Left ventricle myocardium inferior (tissue), 1 donor: ENCODE measurements at regions not wholly inside any gene's neighbourhood (a gene's known extent, or its start where the extent isn't known, plus 50 kb on each side); places are given as distances from the start of the nearest gene placed in this dataset.

ENCODE experiments used
- DNase-seq: peaks from one replicate; pipeline ENCODE4 v3.0.0-alpha.2; 2020
- H3K27ac ChIP-seq: fragments of 200-600 bp; replicated peaks from 2 replicates; pipeline ENCODE4 v1.8.0; 2021
- H3K27me3 ChIP-seq: fragments of 200-600 bp; 2 replicates; pipeline ENCODE4 v1.8.0; 2021; ENCODE audit warnings: low read depth
- H3K36me3 ChIP-seq: fragments of 200-600 bp; 2 replicates; pipeline ENCODE4 v1.8.0; 2021
- H3K4me1 ChIP-seq: fragments of 200-600 bp; 2 replicates; pipeline ENCODE4 v1.8.0; 2021
- H3K4me3 ChIP-seq: fragments of 200-600 bp; 2 replicates; pipeline ENCODE4 v1.8.0; 2021; ENCODE audit warnings: mild to moderate bottlenecking, moderate library complexity
- H3K9me3 ChIP-seq: fragments of 200-600 bp; replicated peaks from 2 replicates; pipeline ENCODE4 v1.8.0; 2021
- CTCF ChIP-seq: fragments of 200-600 bp; IDR thresholded peaks from 2 replicates; pipeline ENCODE4 v1.8.0; 2021; ENCODE audit warnings: antibody characterized with exemption, mild to moderate bottlenecking, borderline replicate concordance
- intact Hi-C: fragments of 100-400 bp; cut with micrococcal nuclease; formaldehyde crosslinking; loops from one replicate; pipeline ENCODE4 v1.11.0; 2022
- donor health status: DM: no; HTN: yes; CAD: no; lungs with severe emphysema.

- no peak for DNase-seq
- Histone ChIP-seq H3K27me3 (peaks cover 96% of the 10 kb centered on the region), H3K27ac (no peak overlapping the region), H3K36me3 (no peaks in the 10 kb centered on the region), H3K9me3 (peaks cover 13% of the 10 kb centered on the region), H3K4me3 (no peak overlapping the region), H3K4me1 (no peaks in the 10 kb centered on the region)
- no peak for TF ChIP-seq CTCF
- intact Hi-C loops, result no loop called here
Observed at GRCh38 chr22:45094825-45095224, 68.9 kb upstream of the NUP50 start.

GRCh38 chr22:45096256-45096907 is 67.3 kb upstream of the NUP50 start:
- peak; percentile 82 for TF ChIP-seq CTCF
- intact Hi-C loops, result no loop called here
- H3K27me3 ChIP-seq, result peaks cover 97% of the 10 kb centered on the region

GRCh38 chr22:45097061-45097460 is 66.7 kb upstream of the NUP50 start:
- DNase-seq, result no peak
- intact Hi-C loops, result no loop called here
- H3K27me3 ChIP-seq, result peaks cover 97% of the 10 kb centered on the region
- H3K4me1 ChIP-seq, result no peaks in the 10 kb centered on the region
- H3K4me3 ChIP-seq, result no peak overlapping the region
- no peaks in the 10 kb centered on the region for H3K36me3 ChIP-seq
- no peak for TF ChIP-seq CTCF
- peaks cover 12% of the 10 kb centered on the region for H3K9me3 ChIP-seq
- no peak overlapping the region for H3K27ac ChIP-seq

More at GRCh38 chr22:45096256-45096907, 67.3 kb upstream of the NUP50 start:
- Histone ChIP-seq H3K27ac (no peak overlapping the region), H3K4me1 (no peaks in the 10 kb centered on the region), H3K9me3 (peaks cover 13% of the 10 kb centered on the region), H3K4me3 (no peak overlapping the region), H3K36me3 (no peaks in the 10 kb centered on the region)
- no peak for DNase-seq

- Histone ChIP-seq H3K4me3 (no peak overlapping the region), H3K27ac (no peak overlapping the region), H3K27me3 (peaks cover 97% of the 10 kb centered on the region), H3K4me1 (no peaks in the 10 kb centered on the region), H3K36me3 (no peaks in the 10 kb centered on the region), H3K9me3 (peaks cover 2% of the 10 kb centered on the region)
- intact Hi-C loops, result no loop called here
- TF ChIP-seq CTCF, result no peak
- no peak for DNase-seq
Observed at GRCh38 chr22:45098056-45098455, 65.7 kb upstream of the NUP50 start.

- Histone ChIP-seq H3K4me3 (no peak overlapping the region), H3K4me1 (no peaks in the 10 kb centered on the region), H3K27ac (no peak overlapping the region), H3K9me3 (no peaks in the 10 kb centered on the region), H3K36me3 (no peaks in the 10 kb centered on the region), H3K27me3 (peaks cover 96% of the 10 kb centered on the region)
- intact Hi-C loops, result no loop called here
- no peak for TF ChIP-seq CTCF
- DNase-seq, result no peak
Observed at GRCh38 chr22:45099961-45100360, 63.8 kb upstream of the NUP50 start.
